GM12875 (cell line): ENCODE measurements at regions not wholly inside any gene's neighbourhood (a gene's known extent, or its start where the extent isn't known, plus 50 kb on each side); places are given as distances from the start of the nearest gene placed in this dataset.

Source experiments
- H3K4me3 ChIP-seq: one replicate; pipeline ENCODE4 v1.5.1; 2011; ENCODE audit warnings: low read depth, low read length, control low read depth
- CTCF ChIP-seq: IDR thresholded peaks from 2 replicates; pipeline ENCODE4 v1.5.1; 2011; ENCODE audit warnings: low read depth, mild to moderate bottlenecking, control low read depth, inconsistent platforms, low read length, moderate library complexity, borderline replicate concordance; ENCODE audit not compliant: insufficient read depth

GRCh38 chr13:40165316-40165932 lies 501.0 kb downstream of the FOXO1 start:
- no peak overlapping the region for H3K4me3 ChIP-seq
- TF ChIP-seq CTCF = no peak

- H3K4me3 ChIP-seq = no peak overlapping the region
- no peak for TF ChIP-seq CTCF
Measured at GRCh38 chr13:40167327-40167726, 499.1 kb downstream of the FOXO1 start.

- no peak for TF ChIP-seq CTCF
- no peak overlapping the region for H3K4me3 ChIP-seq
Measured at GRCh38 chr13:40168425-40169166, 497.8 kb downstream of the FOXO1 start.

DNA sequence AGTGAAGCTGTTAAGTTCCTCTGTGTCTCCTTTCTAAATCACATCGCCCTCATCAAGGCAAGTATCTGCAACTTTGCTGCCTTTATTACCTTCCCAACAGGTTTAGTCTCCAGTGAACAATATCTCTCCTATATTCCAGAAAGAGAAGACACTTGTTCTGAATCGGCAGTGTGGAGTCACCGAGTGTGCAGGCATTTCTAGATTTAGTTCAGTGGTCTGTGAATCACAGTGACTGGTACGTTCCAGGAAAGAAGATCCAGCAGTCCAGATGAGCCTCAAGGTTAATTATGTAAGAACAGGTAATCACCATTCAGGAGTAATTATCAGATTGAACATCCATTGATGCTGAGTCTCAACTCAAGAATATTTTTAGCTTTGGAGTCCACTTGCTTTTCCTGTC lies 497.0 kb downstream of the FOXO1 start:
- no peak overlapping the region for H3K4me3 ChIP-seq
- TF ChIP-seq CTCF = no peak

- no peak for TF ChIP-seq CTCF
- no peak overlapping the region for H3K4me3 ChIP-seq
Measured at GRCh38 chr13:40170091-40170490, 496.4 kb downstream of the FOXO1 start.

- no peak overlapping the region for H3K4me3 ChIP-seq
- no peak for TF ChIP-seq CTCF
Measured at GRCh38 chr13:40170982-40171381, 495.5 kb downstream of the FOXO1 start.

GRCh38 chr13:40171566-40171965 lies 494.9 kb downstream of the FOXO1 start:
- no peak for TF ChIP-seq CTCF
- H3K4me3 ChIP-seq = no peak overlapping the region
